Spleen (tissue), 7 donors: ENCODE measurements at regions not wholly inside any gene's neighbourhood (a gene's known extent, or its start where the extent isn't known, plus 50 kb on each side); places are given as distances from the start of the nearest gene placed in this dataset.

Source experiments
- CTCF ChIP-seq, 11 experiments: fragments of 200-600 bp in 7 of 11; fragments of 450-650 bp in 4 of 11; sonication (generic) in 4 of 11; IDR thresholded peaks in 8 of 11; conservative IDR thresholded peaks in 3 of 11; 1 replicate in 7 of 11; 2 replicates in 4 of 11; pipeline versions ENCODE4 v1.4.0 to v1.8.0; 2016 to 2021; ENCODE audit warnings: antibody characterized with exemption in 11 of 11, inconsistent platforms in 4 of 11, mild to moderate bottlenecking in 1 of 11
- POLR2A ChIP-seq, 3 donors: fragments of 450-650 bp; IDR thresholded peaks; one replicate each; pipeline ENCODE4 v1.5.1; 2017; ENCODE audit warnings: antibody characterized with exemption in 3 of 3, mild to moderate bottlenecking in 1 of 3
- POLR2AphosphoS5 ChIP-seq, 3 donors: sonication (generic); formaldehyde crosslinking; IDR thresholded peaks; one replicate each; pipeline ENCODE4 v1.5.1; 2017; ENCODE audit warnings: antibody characterized with exemption in 3 of 3
- donor health status: DM: no; HTN: no; CAD: no; lungs with moderate emphysema.
- donor health status: DM: no; HTN: no; CAD: no.
- donor health status: DM: no; HTN: no; CAD: no.

DNA sequence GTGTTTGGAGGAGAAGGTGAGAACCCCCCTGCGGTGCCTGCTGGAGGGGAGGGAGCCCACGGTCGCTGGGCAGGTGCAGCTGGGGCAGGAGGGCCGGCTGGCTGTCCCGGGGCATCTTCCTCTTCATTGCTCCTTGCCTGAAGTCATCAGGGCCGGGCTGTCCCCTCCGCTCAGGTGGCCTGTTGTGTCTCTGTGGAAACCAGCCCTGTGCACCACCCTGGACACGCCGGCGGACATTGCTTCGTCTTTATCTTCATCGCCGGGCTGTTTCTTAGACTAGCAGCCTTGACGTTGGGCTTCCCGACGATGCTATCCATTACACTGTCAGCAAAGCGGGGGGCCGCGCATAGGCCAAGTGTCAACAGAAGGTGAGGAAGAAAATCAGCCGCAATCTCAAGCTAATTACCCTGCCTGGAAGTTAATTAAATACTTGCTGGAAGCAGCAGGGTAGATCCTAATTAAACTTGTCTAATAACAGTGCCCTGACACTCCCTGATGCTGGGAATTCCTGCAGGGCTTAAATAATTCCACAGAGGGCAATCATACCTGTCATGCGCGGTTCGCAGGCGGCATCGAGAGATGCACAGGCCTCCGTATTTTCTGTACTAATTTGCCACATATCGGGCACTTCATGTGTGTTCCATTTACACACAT lies 111.4 kb upstream of the SOX1 start:
- TF ChIP-seq CTCF (IDR thresholded peaks at IDR 0.05 in 8 of 11, conservative IDR thresholded peaks at IDR 0.05 in 3 of 11) (no peak), POLR2A (IDR thresholded peaks at IDR 0.05) (no peak), POLR2AphosphoS5 (IDR thresholded peaks at IDR 0.05) (no peak)
